M059J (cell line): ENCODE measurements at regions not wholly inside any gene's neighbourhood (a gene's known extent, or its start where the extent isn't known, plus 50 kb on each side); places are given as distances from the start of the nearest gene placed in this dataset.
A peak's percentile ranks its signal among the peaks of the same experiment; 100 is the strongest.
"Not testable (repeated sequence)": the region's sequence is repeated elsewhere in the genome, so short reads cannot be mapped to it uniquely, and the experiment has no call there.

Experiments used
- DNase-seq: peaks from one replicate; pipeline ENCODE4 v3.0.0-alpha.2; 2012; ENCODE audit warnings: low read depth

DNA sequence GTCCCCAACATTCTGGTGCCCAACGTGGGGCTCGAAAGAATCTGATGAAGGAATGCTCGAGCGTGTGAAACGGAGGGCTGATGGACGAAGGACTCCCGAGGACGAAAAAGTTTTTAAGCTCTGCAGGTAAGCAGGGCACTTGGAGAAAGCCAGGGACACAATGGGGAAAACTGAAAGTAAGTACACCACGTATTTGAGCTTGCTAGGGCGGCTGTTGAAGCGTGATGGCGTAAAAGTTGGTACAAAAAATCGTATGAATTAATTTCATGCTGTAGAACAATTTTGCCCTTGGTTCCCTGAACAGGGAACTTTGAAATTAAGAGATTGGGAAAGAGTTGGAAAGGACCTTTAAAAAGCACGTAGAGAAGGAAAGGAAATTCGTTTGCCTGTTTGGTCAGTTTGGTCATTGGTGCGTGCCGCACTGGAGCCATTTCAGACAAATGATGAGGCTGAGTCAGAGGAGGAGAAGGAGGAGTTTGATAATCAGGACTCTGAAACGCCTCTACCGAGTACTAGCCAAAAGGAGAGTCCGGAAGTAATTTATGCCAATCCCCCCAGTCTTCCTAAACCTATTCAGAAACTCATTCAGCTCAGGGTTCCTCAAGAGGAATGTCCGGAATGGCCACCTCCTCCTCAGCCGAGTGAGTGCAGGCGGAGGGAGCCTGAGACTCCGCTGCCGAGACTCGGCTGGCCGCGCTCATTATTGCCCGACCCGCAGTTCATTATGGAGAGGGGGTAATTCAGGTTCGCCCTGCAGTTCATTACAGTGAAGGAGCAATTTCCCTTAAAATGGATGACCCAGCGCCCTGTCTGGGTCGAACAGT lies 59.2 kb upstream of the PRSS16 start:
- peak; percentile 94 for DNase-seq

DNA sequence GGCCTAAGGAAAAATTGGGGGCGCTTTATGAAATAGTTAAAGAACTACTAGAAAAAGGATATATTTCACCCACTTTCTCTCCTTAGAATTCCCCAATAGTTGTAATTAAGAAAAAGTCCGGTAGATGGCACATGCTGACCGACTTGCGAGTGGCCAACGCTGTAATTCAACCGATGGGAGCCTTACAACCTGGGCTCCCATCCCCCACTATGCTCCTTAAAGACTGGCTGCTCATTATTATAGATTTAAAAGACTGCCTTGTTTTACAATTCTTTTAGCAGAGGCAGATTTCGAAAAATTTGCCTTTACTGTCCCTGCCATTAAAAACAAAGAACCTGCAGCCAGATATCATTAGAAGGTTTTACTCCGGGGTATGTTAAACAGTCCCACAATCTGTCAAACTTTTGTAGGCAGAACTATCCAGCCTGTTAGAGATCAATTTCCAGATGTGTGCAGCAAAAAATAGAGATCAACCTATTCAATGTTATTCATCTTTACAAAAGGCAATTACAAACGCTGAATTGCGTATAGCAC lies 58.5 kb upstream of the PRSS16 start:
- DNase-seq = peak; percentile 91

- no peak for DNase-seq
Observed at GRCh38 chr6:27190126-27190525, 57.4 kb upstream of the PRSS16 start.

DNA sequence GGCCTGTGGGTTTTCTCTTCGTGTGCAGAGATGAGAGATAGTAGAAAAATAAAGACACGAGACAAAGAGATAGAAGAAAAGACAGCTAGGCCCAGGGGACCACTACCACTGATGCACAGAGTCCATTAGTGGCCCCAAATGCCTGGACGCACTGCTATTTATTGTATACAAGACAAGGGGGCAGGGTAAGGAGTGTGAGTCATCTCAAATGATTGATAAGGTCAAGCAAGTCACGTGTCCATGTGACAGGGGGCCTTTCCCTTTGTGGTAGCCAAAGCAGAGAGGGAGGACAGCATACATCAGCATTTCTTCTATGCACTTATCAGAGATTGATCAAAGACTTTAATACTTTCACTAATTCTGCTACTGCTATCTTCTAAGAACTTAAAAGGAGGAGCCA lies 53.0 kb upstream of the PRSS16 start:
- not testable (repeated sequence) for DNase-seq

GRCh38 chr6:27195547-27195946 lies 52.0 kb upstream of the PRSS16 start:
- DNase-seq = not testable (repeated sequence)
